Retinal pigment epithelial cell (primary cell): ENCODE measurements at regions not wholly inside any gene's neighbourhood (a gene's known extent, or its start where the extent isn't known, plus 50 kb on each side); places are given as distances from the start of the nearest gene placed in this dataset.
"Not testable (repeated sequence)": the region's sequence is repeated elsewhere in the genome, so short reads cannot be mapped to it uniquely, and the experiment has no call there.

Experiments used
- DNase-seq: peaks from one replicate; pipeline ENCODE4 v3.0.0-alpha.2; 2010; ENCODE audit warnings: low read depth
- H3K4me3 ChIP-seq: 2 replicates; pipeline ENCODE4 v1.5.1; 2011; ENCODE audit warnings: mild to moderate bottlenecking, low read length, control low read depth, moderate library complexity
- TF ChIP-seq, protein P1 (sequence below): conservative IDR thresholded peaks from 2 replicates; pipeline ENCODE4 v1.5.1; 2011; ENCODE audit warnings: low read depth, low read length, control low read depth, inconsistent platforms

GRCh38 chr2:36137612-36138011 is 218.0 kb upstream of the CRIM1 start:
- no peak for DNase-seq
- H3K4me3 ChIP-seq, result no peak overlapping the region
- TF ChIP-seq, protein P1, sequence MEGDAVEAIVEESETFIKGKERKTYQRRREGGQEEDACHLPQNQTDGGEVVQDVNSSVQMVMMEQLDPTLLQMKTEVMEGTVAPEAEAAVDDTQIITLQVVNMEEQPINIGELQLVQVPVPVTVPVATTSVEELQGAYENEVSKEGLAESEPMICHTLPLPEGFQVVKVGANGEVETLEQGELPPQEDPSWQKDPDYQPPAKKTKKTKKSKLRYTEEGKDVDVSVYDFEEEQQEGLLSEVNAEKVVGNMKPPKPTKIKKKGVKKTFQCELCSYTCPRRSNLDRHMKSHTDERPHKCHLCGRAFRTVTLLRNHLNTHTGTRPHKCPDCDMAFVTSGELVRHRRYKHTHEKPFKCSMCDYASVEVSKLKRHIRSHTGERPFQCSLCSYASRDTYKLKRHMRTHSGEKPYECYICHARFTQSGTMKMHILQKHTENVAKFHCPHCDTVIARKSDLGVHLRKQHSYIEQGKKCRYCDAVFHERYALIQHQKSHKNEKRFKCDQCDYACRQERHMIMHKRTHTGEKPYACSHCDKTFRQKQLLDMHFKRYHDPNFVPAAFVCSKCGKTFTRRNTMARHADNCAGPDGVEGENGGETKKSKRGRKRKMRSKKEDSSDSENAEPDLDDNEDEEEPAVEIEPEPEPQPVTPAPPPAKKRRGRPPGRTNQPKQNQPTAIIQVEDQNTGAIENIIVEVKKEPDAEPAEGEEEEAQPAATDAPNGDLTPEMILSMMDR, result no peak

DNA sequence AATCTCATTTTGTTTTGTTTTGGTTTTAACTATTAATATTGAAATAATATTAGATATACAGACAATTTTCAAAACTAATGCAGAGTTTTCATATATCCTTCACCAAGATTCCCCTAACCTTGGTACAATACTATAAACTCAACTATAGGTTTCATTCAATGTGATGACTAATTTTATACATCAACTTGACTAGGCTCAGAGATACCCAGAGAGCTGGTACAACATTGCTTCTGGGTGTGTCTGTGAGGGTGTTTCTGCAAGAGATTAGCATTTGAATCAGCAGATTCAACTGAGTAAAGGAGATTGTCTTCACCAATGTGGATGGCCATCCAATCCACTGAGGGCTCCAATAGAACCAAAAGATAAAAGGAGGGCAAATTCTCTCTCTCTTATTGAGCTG is 221.3 kb upstream of the CRIM1 start:
- TF ChIP-seq, protein P1, result no peak
- no peak overlapping the region for H3K4me3 ChIP-seq
- DNase-seq, result no peak

DNA sequence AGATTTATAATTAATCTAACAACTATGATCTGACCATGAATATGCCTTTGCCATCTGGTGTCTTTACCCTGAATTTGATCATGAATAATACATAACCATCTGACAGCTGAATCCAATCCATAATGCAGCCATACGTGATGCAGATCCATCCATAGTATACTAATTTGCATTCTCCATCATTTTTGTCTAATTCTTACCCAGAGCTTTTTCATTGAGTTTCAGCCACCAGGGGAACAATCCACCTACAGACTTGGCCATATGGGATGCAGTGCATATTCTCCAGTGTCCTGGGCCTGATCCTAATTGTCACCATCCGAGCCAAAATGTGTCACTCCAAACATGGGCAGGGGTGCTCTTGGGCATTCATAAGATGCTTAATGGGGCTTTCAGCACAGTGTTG is 227.2 kb upstream of the CRIM1 start:
- TF ChIP-seq, protein P1, result no peak
- DNase-seq, result no peak

DNA sequence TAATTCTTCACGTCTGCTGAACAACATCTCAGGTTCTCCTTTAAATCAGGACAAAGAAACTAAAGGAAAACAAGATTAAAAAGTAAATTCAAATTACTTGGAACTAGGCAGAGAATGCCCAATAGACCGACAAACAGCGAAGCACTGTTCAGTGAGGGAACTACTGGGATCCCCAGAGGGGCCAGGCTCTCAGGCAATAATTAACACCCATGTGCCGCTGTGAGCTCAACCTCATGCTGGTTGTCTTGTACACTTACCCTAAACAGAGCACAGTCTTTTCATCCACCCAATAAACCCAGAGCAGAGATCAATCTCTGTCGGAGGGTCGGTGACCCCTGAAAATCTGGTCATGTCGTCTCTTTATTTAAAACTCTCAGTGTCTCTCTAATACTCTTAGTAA is 229.9 kb upstream of the CRIM1 start:
- DNase-seq, result no peak
- H3K4me3 ChIP-seq, result no peak overlapping the region
- TF ChIP-seq, protein P1, result no peak

More for the DNA sequence above, 227.2 kb upstream of the CRIM1 start:
- no peak overlapping the region for H3K4me3 ChIP-seq

DNA sequence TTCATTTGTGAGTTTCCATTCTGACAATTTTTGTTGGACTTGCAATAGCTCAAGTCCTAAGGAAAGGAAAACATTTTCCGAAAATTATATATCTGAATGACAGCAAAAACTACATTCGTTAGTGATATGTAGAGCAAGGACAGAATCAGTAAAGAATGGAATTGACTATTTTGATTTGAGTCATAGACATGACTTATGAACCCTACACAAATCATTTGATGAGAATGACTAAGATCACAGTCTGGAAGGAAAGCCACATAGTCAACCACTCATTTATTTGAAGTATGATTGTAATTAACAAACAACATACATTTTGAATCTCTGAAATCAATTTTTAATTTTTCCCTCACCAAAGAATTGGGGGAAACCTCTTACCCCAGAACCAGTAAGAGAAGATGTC is 231.6 kb upstream of the CRIM1 start:
- no peak for DNase-seq

DNA sequence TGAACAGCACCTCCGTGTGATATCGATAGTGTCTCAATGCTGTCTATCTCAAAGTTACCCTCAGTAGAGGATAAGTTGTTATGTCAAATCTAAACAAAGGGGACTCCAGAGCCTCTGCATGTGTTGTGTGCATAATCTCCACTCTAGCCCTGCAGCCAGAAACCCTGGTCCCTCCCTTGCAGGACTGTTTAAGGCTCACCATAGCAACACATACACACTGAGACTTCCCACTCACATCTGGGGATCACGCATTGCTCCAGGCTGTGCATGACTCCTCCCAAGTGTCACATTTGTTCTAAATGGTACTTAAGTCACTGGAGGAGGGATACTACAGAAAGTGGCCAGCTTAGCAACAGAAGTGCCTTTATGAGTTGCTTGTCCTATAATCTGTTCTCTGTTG is 258.6 kb upstream of the CRIM1 start:
- no peak overlapping the region for H3K4me3 ChIP-seq
- TF ChIP-seq, protein P1, result no peak
- DNase-seq, result no peak

More for the DNA sequence above, 231.6 kb upstream of the CRIM1 start:
- H3K4me3 ChIP-seq, result no peak overlapping the region
- TF ChIP-seq, protein P1, result no peak

DNA sequence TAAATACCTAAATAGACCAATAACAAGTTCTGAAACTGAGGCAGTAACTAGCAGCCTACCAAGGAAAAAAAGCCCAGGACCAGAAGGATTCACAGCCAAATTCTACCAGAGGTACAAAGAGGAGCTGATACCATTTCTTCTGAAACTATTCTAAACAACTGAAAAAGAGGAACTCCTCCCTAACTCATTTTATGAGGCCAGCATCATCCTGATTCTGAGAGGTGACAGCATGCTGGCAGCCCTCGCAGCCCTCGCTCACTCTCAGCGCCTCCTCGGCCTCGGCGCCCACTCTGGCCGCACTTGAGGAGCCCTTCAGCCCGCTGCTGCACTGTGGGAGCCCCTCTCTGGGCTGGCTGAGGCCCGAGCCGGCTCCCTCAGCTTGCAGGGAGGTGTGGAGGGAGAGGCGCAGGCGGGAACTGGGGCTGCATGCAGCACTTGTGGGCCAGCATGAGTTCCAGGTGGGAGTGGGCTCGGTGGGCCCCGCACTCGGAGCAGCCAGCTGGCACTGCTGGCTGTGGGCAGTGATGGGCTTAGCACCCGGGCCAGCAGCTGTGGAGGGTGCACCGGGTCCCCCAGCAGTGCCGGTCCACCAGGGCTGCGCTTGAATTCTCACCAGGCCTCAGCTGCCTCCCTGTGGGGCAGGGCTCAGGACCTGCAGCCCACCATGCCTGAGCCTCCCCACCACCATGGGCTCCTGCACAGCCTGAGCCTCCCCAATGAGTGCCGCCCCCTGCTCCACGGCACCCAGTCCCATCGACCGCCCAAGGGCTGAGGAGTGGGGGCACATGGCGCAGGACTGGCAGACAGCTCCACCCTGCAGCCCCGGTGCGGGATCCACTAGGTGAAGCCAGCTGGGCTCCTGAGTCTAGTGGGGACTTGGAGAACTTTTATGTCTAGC is 263.5 kb upstream of the CRIM1 start:
- H3K4me3 ChIP-seq, DNase-seq: not testable (repeated sequence)
